Neural cell (in vitro differentiated cells): ENCODE measurements at regions not wholly inside any gene's neighbourhood (a gene's known extent, or its start where the extent isn't known, plus 50 kb on each side); places are given as distances from the start of the nearest gene placed in this dataset.

Experiments
- H2AFZ ChIP-seq: fragments of 200-600, 300-800 bp; sonication (generic), shearing (Covaris generic); 2 replicates; pipeline ENCODE4 v1.6.0; 2014; ENCODE audit warnings: low read depth, mild to moderate bottlenecking, antibody characterized with exemption, low read length, moderate library complexity
- H3F3A ChIP-seq: fragments of 200-600 bp; shearing (Covaris generic); 2 replicates; pipeline ENCODE4 v1.6.1; 2016; ENCODE audit warnings: mild to moderate bottlenecking, moderate library complexity, mixed read lengths, antibody characterized with exemption, low read length; ENCODE audit not compliant: insufficient read depth, poor library complexity, severe bottlenecking
- H3K27ac ChIP-seq: fragments of 200-600, 300-800 bp; sonication (generic), shearing (Covaris generic); 2 replicates; pipeline ENCODE4 v1.5.1; 2014; ENCODE audit warnings: mild to moderate bottlenecking, low read length, moderate library complexity
- H3K27me3 ChIP-seq: fragments of 300-800, 200-600 bp; sonication (generic), shearing (Covaris generic); 2 replicates; pipeline ENCODE4 v1.6.0; 2014; ENCODE audit warnings: mild to moderate bottlenecking, low read depth, low read length, moderate library complexity; ENCODE audit not compliant: insufficient read depth
- H3K36me3 ChIP-seq: fragments of 300-800, 200-600 bp; sonication (generic), shearing (Covaris generic); 2 replicates; pipeline ENCODE4 v1.5.1; 2014; ENCODE audit warnings: mild to moderate bottlenecking, antibody characterized with exemption, low read length, moderate library complexity; ENCODE audit not compliant: insufficient read depth
- H3K4me2 ChIP-seq: fragments of 300-800, 200-600 bp; sonication (generic), shearing (Covaris generic); 2 replicates; pipeline ENCODE4 v1.6.0; 2014; ENCODE audit warnings: mild to moderate bottlenecking, low read length
- H3K4me3 ChIP-seq: fragments of 300-800, 200-600 bp; sonication (generic), shearing (Covaris generic); 2 replicates; pipeline ENCODE4 v1.5.1; 2014; ENCODE audit warnings: mild to moderate bottlenecking, low read length, moderate library complexity
- H3K79me2 ChIP-seq: fragments of 200-600 bp; shearing (Covaris generic); replicated peaks from 2 replicates; pipeline ENCODE4 v1.6.0; 2014; ENCODE audit warnings: mild to moderate bottlenecking, low read length, moderate library complexity; ENCODE audit not compliant: insufficient read depth
- H3K9ac ChIP-seq: fragments of 300-800, 200-600 bp; sonication (generic), shearing (Covaris generic); 2 replicates; pipeline ENCODE4 v1.6.1; 2016; ENCODE audit warnings: mild to moderate bottlenecking, low read length, mixed read lengths
- H3K9me2 ChIP-seq: fragments of 200-600 bp; shearing (Covaris generic); 2 replicates; pipeline ENCODE4 v1.6.1; 2016; ENCODE audit warnings: mild to moderate bottlenecking, low read length, mixed read lengths; ENCODE audit not compliant: insufficient read depth
- H3K9me3 ChIP-seq: fragments of 200-600, 300-800 bp; sonication (generic), shearing (Covaris generic); 2 replicates; pipeline ENCODE4 v1.6.1; 2016; ENCODE audit warnings: mild to moderate bottlenecking, mixed run types, low read length, moderate library complexity, mixed read lengths
- H4K20me1 ChIP-seq: fragments of 200-600 bp; shearing (Covaris generic); 2 replicates; pipeline ENCODE4 v1.6.1; 2016; ENCODE audit warnings: mild to moderate bottlenecking, mixed run types; ENCODE audit not compliant: insufficient read depth
- EP300 ChIP-seq: fragments of 450-650 bp; conservative IDR thresholded peaks from 2 replicates; pipeline ENCODE4 v1.6.1; 2014; ENCODE audit warnings: antibody characterized with exemption, mild to moderate bottlenecking, moderate library complexity; ENCODE audit not compliant: poor library complexity, severe bottlenecking
- EZH2 ChIP-seq: fragments of 200-600, 300-800 bp; shearing (Covaris generic), sonication (generic); IDR thresholded peaks from 2 replicates; pipeline ENCODE4 v1.6.1; 2014; ENCODE audit warnings: antibody characterized with exemption, low read length, borderline replicate concordance, mild to moderate bottlenecking; ENCODE audit not compliant: insufficient read depth, poor library complexity, severe bottlenecking
- MXI1 ChIP-seq: fragments of 450-650 bp; conservative IDR thresholded peaks from 2 replicates; pipeline ENCODE4 v1.6.1; 2014; ENCODE audit warnings: antibody characterized with exemption, mild to moderate bottlenecking; ENCODE audit not compliant: poor library complexity, severe bottlenecking
- POLR2AphosphoS5 ChIP-seq: IDR thresholded peaks from 2 replicates; pipeline ENCODE4 v1.6.1; 2012
- RAD21 ChIP-seq: fragments of 450-650 bp; conservative IDR thresholded peaks from 2 replicates; pipeline ENCODE4 v1.6.1; 2014; ENCODE audit warnings: antibody characterized with exemption, mild to moderate bottlenecking, moderate library complexity
- SMC3 ChIP-seq: fragments of 450-650 bp; conservative IDR thresholded peaks from 2 replicates; pipeline ENCODE4 v1.6.1; 2014; ENCODE audit warnings: antibody characterized with exemption, mild to moderate bottlenecking, moderate library complexity; ENCODE audit not compliant: poor library complexity
- TAF1 ChIP-seq: IDR thresholded peaks from 2 replicates; pipeline ENCODE4 v1.6.1; 2012; ENCODE audit warnings: low read depth
- TF ChIP-seq, protein P1 (sequence below): fragments of 450-650 bp; IDR thresholded peaks from 2 replicates; pipeline ENCODE4 v1.5.1; 2014; ENCODE audit warnings: antibody characterized with exemption, mild to moderate bottlenecking, moderate library complexity; ENCODE audit not compliant: poor library complexity, severe bottlenecking
- TF ChIP-seq, protein P2 (sequence below): IDR thresholded peaks from 2 replicates; pipeline ENCODE4 v1.6.1; 2012; ENCODE audit warnings: borderline replicate concordance

DNA sequence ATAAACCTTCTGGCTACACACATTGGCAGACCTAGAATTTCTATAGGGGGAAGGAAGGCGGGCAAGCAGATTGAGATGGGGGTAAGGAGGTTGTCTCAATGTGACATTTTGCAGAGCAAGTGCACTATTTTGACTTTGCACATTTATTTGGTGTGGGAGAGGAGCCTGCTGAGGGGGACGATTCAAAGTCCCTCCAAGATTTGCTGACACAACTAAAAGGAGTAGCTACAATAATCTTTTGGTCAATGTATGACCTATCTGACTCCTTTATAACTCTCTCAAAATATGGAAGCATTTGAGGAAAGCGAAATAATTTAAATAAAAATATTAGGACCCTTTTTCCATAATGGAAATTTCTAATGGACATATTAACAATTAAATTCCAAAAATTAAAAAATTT, 274.9 kb upstream of the PPARGC1A start:
- H3K27ac ChIP-seq: no peak overlapping the region
- H2AFZ ChIP-seq: no peak overlapping the region
- H3K9me3 ChIP-seq: no peaks in the 10 kb centered on the region
- TF ChIP-seq SMC3: no peak
- no peak for TF ChIP-seq TAF1
- TF ChIP-seq, protein P1, sequence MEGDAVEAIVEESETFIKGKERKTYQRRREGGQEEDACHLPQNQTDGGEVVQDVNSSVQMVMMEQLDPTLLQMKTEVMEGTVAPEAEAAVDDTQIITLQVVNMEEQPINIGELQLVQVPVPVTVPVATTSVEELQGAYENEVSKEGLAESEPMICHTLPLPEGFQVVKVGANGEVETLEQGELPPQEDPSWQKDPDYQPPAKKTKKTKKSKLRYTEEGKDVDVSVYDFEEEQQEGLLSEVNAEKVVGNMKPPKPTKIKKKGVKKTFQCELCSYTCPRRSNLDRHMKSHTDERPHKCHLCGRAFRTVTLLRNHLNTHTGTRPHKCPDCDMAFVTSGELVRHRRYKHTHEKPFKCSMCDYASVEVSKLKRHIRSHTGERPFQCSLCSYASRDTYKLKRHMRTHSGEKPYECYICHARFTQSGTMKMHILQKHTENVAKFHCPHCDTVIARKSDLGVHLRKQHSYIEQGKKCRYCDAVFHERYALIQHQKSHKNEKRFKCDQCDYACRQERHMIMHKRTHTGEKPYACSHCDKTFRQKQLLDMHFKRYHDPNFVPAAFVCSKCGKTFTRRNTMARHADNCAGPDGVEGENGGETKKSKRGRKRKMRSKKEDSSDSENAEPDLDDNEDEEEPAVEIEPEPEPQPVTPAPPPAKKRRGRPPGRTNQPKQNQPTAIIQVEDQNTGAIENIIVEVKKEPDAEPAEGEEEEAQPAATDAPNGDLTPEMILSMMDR: no peak
- no peak for TF ChIP-seq EP300
- no peak for TF ChIP-seq EZH2
- TF ChIP-seq, protein P2, sequence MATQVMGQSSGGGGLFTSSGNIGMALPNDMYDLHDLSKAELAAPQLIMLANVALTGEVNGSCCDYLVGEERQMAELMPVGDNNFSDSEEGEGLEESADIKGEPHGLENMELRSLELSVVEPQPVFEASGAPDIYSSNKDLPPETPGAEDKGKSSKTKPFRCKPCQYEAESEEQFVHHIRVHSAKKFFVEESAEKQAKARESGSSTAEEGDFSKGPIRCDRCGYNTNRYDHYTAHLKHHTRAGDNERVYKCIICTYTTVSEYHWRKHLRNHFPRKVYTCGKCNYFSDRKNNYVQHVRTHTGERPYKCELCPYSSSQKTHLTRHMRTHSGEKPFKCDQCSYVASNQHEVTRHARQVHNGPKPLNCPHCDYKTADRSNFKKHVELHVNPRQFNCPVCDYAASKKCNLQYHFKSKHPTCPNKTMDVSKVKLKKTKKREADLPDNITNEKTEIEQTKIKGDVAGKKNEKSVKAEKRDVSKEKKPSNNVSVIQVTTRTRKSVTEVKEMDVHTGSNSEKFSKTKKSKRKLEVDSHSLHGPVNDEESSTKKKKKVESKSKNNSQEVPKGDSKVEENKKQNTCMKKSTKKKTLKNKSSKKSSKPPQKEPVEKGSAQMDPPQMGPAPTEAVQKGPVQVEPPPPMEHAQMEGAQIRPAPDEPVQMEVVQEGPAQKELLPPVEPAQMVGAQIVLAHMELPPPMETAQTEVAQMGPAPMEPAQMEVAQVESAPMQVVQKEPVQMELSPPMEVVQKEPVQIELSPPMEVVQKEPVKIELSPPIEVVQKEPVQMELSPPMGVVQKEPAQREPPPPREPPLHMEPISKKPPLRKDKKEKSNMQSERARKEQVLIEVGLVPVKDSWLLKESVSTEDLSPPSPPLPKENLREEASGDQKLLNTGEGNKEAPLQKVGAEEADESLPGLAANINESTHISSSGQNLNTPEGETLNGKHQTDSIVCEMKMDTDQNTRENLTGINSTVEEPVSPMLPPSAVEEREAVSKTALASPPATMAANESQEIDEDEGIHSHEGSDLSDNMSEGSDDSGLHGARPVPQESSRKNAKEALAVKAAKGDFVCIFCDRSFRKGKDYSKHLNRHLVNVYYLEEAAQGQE: no peak
- TF ChIP-seq MXI1: no peak
- TF ChIP-seq RAD21: no peak
- no peak for TF ChIP-seq POLR2AphosphoS5
- H3F3A ChIP-seq: no peaks in the 10 kb centered on the region
- H3K9ac ChIP-seq: no peak overlapping the region
- no peaks in the 10 kb centered on the region for H3K36me3 ChIP-seq
- H3K4me3 ChIP-seq: no peak overlapping the region
- no peaks in the 10 kb centered on the region for H4K20me1 ChIP-seq
- no peaks in the 10 kb centered on the region for H3K9me2 ChIP-seq
- no peaks in the 10 kb centered on the region for H3K27me3 ChIP-seq
- no peak overlapping the region for H3K4me2 ChIP-seq
- no peaks in the 10 kb centered on the region for H3K79me2 ChIP-seq

DNA sequence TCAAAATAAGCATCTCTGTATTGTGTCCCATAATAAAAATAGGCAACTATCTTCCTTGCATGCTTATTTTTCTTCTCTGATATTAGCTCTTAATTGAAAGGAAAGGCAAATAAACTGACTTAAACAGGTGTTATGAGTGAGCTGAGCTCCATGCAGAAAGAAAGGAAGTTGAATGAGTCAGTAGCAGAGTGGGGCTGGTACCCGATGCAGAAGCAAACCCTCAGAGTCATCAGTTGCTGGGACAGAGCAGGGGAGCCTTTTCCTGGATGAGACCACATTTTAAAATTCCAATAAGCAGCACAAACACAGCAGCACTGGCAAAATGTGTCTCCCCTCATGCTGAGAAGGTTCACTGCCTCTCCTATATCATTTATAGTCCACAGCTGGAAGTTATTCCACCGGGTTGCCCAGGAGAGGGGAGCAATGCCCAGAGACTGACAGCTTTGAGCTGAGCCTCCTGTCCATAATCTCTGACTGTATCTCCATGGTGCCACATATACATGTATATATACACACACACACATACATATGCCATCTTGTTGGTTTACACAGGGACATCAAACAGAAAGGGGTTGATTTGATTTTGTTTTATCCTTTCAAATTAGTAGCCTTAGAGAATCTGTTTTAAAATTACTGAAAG, 274.3 kb upstream of the PPARGC1A start:
- H3K9me3 ChIP-seq: no peaks in the 10 kb centered on the region
- TF ChIP-seq RAD21 (no peak), EZH2 (no peak), TAF1 (no peak), MXI1 (no peak), SMC3 (no peak), EP300 (no peak), POLR2AphosphoS5 (no peak)
- TF ChIP-seq, protein P1: no peak
- TF ChIP-seq, protein P2: no peak
- no peak overlapping the region for H3K27ac ChIP-seq
- no peak overlapping the region for H3K4me2 ChIP-seq
- no peak overlapping the region for H3K9ac ChIP-seq
- H4K20me1 ChIP-seq: no peaks in the 10 kb centered on the region
- H3K79me2 ChIP-seq: no peaks in the 10 kb centered on the region
- no peaks in the 10 kb centered on the region for H3F3A ChIP-seq
- no peaks in the 10 kb centered on the region for H3K9me2 ChIP-seq
- H3K27me3 ChIP-seq: no peaks in the 10 kb centered on the region
- H3K36me3 ChIP-seq: no peaks in the 10 kb centered on the region
- H3K4me3 ChIP-seq: no peak overlapping the region
- H2AFZ ChIP-seq: no peak overlapping the region
